GM06990 (cell line): ENCODE measurements at regions not wholly inside any gene's neighbourhood (a gene's known extent, or its start where the extent isn't known, plus 50 kb on each side); places are given as distances from the start of the nearest gene placed in this dataset.
"Not testable (repeated sequence)": the region's sequence is repeated elsewhere in the genome, so short reads cannot be mapped to it uniquely, and the experiment has no call there.

Experiments used
- DNase-seq: peaks from one replicate; pipeline ENCODE4 v3.0.0-alpha.2; 2011; ENCODE audit not compliant: insufficient read length; ENCODE audit errors: extremely low read depth
- H3K27me3 ChIP-seq: replicated peaks from 2 replicates; pipeline ENCODE4 v1.6.0; 2011; ENCODE audit warnings: low read length; ENCODE audit not compliant: control insufficient read depth, insufficient read depth
- H3K36me3 ChIP-seq: 2 replicates; pipeline ENCODE4 v1.5.1; 2011; ENCODE audit warnings: low read length; ENCODE audit not compliant: control insufficient read depth, insufficient read depth
- H3K4me3 ChIP-seq: replicated peaks from 2 replicates; pipeline ENCODE4 v1.5.1; 2011; ENCODE audit warnings: low read depth, mild to moderate bottlenecking, control low read depth, low read length
- TF ChIP-seq, protein P1 (sequence below): IDR thresholded peaks from 2 replicates; pipeline ENCODE4 v1.5.1; 2011; ENCODE audit warnings: low read length, control low read depth, mild to moderate bottlenecking, inconsistent platforms; ENCODE audit not compliant: insufficient read depth, poor library complexity, severe bottlenecking

DNA sequence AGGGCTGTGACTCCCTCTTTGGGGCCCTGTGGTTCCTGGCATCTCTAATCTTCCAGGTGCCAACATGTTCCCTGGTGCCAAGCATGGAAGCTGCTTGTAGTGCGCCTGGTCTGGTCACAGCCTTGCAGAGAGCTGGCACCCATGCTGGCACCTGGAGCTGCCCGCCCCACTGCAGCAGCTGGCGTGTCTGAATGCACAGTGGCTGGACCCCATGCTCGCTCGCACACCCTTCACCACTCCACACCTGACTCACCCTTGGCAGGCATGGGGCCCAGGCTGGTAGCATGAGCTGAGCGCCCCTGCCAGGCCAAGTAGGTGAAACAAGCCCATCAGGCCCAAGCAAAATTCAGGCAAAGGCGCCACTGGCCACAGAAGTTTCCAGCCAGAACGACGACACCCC is 119.1 kb downstream of the DNAAF6 start:
- no peak for DNase-seq
- TF ChIP-seq, protein P1, sequence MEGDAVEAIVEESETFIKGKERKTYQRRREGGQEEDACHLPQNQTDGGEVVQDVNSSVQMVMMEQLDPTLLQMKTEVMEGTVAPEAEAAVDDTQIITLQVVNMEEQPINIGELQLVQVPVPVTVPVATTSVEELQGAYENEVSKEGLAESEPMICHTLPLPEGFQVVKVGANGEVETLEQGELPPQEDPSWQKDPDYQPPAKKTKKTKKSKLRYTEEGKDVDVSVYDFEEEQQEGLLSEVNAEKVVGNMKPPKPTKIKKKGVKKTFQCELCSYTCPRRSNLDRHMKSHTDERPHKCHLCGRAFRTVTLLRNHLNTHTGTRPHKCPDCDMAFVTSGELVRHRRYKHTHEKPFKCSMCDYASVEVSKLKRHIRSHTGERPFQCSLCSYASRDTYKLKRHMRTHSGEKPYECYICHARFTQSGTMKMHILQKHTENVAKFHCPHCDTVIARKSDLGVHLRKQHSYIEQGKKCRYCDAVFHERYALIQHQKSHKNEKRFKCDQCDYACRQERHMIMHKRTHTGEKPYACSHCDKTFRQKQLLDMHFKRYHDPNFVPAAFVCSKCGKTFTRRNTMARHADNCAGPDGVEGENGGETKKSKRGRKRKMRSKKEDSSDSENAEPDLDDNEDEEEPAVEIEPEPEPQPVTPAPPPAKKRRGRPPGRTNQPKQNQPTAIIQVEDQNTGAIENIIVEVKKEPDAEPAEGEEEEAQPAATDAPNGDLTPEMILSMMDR, result no peak
- Histone ChIP-seq H3K27me3 (no peaks in the 10 kb centered on the region), H3K4me3 (no peak overlapping the region), H3K36me3 (no peaks in the 10 kb centered on the region)

GRCh38 chrX:107348051-107348450 is 101.4 kb upstream of the FRMPD3 start:
- no peak for DNase-seq
- TF ChIP-seq, protein P1, result no peak
- Histone ChIP-seq H3K27me3 (no peaks in the 10 kb centered on the region; the same call in 1 of the 2 replicates), H3K4me3 (no peak overlapping the region), H3K36me3 (no peaks in the 10 kb centered on the region)

DNA sequence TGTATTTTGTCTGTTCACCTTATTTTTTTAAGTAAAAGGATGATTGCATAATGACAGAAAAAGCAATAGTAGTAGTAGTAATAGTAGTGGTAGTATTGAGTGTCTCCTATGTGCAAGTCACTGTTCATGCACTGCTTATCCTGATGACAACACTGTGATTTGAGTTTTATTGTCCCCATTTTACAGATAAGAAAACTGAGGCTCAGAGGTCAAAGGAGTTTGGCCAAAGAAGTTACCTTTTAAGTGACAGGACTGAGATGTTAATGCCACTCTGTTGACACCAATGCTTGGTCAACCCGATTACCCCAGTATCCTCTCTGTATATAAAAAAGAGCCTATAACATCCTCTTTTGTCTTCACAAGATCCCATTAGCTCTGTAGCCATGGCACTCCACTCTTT is 100.5 kb upstream of the FRMPD3 start:
- no peak for DNase-seq
- H3K36me3 ChIP-seq, result no peaks in the 10 kb centered on the region
- H3K27me3 ChIP-seq, result no peaks in the 10 kb centered on the region; the same call in 1 of the 2 replicates
- TF ChIP-seq, protein P1, result no peak
- no peak overlapping the region for H3K4me3 ChIP-seq

DNA sequence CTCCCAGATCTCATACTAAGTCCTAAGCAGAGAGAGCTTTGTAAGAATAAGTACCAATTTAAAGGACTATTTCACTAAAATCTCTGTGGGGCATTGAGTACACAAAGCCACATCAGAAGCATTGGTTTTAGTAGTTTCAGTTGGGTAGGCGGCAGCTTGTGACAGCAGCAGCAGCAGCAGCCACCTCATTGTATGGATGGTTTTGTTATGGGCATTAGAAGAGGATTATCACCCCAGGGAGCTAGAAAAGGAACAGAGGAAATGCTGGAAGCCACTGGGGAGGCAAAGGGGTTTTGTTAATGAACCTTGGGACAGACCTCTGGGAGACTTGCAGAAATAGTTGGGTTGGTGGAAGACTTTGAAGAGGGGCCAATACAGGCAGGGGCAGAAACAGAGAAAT is 93.9 kb upstream of the FRMPD3 start:
- no peak overlapping the region for H3K4me3 ChIP-seq
- no peaks in the 10 kb centered on the region for H3K36me3 ChIP-seq
- no peaks in the 10 kb centered on the region; the same call in 1 of the 2 replicates for H3K27me3 ChIP-seq
- TF ChIP-seq, protein P1, result no peak
- no peak for DNase-seq

DNA sequence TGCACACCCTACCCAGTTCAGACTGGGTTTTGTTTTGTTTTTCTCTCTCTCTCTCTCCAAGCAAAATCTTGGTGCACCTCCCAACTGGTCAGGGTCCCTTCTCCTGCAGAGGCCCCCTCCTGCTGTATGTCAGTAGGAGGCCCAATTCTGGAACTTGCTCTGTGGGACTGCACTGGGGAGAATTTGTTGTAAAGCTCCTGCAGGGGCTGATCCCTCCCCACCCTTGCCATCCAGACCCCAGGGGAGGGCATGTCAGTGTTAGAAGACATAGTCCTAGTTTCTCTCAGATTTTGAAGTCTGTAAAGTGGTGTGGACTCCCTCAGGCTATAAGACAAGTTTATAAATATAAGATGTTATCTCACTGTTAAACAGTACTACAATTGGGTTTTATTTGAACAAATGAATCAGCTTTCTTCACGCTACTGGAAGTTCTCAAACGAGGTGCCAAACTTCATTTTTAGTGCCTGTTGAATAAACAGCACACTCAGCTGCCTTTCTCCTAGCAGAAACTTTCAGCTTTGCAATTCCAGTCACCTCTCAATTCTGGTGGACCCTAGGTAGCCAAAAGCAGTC is 88.6 kb upstream of the FRMPD3 start:
- no peak for DNase-seq
- Histone ChIP-seq H3K27me3 (no peaks in the 10 kb centered on the region), H3K4me3 (no peak overlapping the region), H3K36me3 (no peaks in the 10 kb centered on the region)
- TF ChIP-seq, protein P1, result no peak

DNA sequence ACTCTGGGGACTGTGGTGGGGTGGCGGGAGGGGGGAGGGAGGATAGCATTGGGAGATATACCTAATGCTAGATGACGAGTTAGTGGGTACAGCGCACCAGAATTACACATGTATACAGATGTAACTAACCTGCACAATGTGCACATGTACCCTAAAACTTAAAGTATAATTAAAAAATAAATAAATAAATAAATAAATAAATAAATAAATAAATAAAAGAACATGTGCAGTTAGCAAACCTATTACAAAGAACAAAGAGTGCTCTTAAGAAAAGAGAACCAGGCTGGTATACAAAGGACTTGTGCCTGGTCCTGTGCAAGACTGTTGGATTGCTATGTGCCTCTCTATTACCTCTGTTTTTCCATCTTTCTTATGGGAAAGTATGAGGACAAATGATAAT is 79.3 kb upstream of the FRMPD3 start:
- DNase-seq, H3K36me3 ChIP-seq, H3K27me3 ChIP-seq, H3K4me3 ChIP-seq: not testable (repeated sequence)
